PC-3 (cell line): ENCODE measurements at regions not wholly inside any gene's neighbourhood (a gene's known extent, or its start where the extent isn't known, plus 50 kb on each side); places are given as distances from the start of the nearest gene placed in this dataset.

Experiments used
- CTCF ChIP-seq: fragments of 300-600 bp; sonication (generic); conservative IDR thresholded peaks from 2 replicates; pipeline ENCODE4 v1.5.1; 2017; ENCODE audit warnings: antibody characterized with exemption, low read depth, mild to moderate bottlenecking, low read length
- EZH2 ChIP-seq: fragments of 300-600 bp; sonication (generic); IDR thresholded peaks from one replicate; pipeline ENCODE4 v1.6.1; 2017; ENCODE audit warnings: antibody characterized with exemption, mild to moderate bottlenecking, low read length; ENCODE audit not compliant: unreplicated experiment
- EZH2phosphoT487 ChIP-seq: fragments of 300-600 bp; sonication (generic); IDR thresholded peaks from 2 replicates; pipeline ENCODE4 v1.6.1; 2018; ENCODE audit warnings: mild to moderate bottlenecking, antibody characterized with exemption, low read length, borderline replicate concordance

DNA sequence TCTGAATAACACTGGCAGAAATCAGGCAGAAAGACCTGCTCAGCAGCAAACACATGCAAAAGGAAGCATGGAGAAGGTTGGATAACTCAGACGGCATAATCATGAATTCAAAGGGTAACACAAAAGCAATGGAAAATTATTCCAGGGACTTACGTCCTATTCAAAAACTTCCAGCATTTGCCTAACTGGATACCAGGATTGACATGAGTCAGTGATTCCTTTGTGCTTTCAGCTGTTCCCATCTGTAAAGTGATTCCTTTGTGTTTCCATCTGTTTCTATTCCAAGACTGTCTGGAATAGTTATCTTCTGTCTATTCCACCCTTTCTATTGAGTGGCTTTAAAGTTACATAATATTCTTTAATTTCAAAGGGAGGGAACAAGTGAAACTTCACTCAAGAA, 1361.7 kb upstream of the CDH9 start:
- TF ChIP-seq CTCF, result no peak
- TF ChIP-seq EZH2, result no peak
- TF ChIP-seq EZH2phosphoT487, result no peak
